GM21381 (cell line): ENCODE measurements at regions not wholly inside any gene's neighbourhood (a gene's known extent, or its start where the extent isn't known, plus 50 kb on each side); places are given as distances from the start of the nearest gene placed in this dataset.

Experiments
- ATAC-seq: cut with Tn5 transposase; IDR thresholded peaks from one replicate; pipeline ENCODE4 v1.9.1; 2021; ENCODE audit warnings: mild to moderate bottlenecking, moderate library complexity; ENCODE audit not compliant: unreplicated experiment

GRCh38 chr11:103530257-103530656, 421.0 kb downstream of the DYNC2H1 start:
- ATAC-seq: no peak

GRCh38 chr11:103532133-103532788, 423.0 kb downstream of the DYNC2H1 start:
- ATAC-seq: no peak

DNA sequence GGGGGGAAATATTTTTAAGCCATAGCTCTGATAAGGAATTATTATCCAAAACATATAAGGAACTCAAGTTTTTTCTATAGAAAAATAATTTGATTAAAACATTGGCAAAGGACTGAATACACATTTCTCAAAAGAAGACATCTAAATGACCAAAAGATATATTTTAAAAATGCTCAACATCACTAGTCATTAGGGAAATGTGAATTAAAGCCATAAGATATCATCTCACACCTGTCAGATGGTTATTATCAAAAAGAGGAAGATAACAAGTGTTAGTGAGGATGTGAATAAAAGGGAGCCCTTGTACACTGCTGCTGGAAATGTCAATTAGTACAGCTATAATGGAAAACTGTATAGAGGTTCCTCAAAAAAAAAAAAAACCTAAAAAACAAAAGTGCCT, 425.0 kb downstream of the DYNC2H1 start:
- ATAC-seq: no peak

DNA sequence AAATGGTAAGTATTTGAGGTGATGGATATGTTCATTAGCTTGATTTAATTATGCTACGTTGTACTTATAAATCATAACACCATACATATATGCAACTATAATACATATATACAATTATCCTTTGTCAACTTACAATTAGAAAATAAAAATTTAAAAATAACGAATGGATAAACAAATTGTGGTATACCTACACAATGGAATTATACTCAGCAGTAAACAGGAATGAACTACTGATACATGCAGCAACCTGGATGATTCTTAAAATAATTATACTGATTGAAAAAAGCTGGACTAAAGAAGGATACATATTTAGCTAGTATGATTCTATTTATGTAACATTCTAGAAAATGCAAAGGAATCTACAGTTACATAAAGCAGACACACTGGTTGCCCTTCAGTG, 425.7 kb downstream of the DYNC2H1 start:
- ATAC-seq: no peak

- ATAC-seq: no peak
Observed at GRCh38 chr11:103536335-103536722, 427.1 kb downstream of the DYNC2H1 start.

- ATAC-seq: no peak
Observed at GRCh38 chr11:103537904-103538502, 428.8 kb downstream of the DYNC2H1 start.

- no peak for ATAC-seq
Observed at GRCh38 chr11:103539166-103539565, 429.9 kb downstream of the DYNC2H1 start.

DNA sequence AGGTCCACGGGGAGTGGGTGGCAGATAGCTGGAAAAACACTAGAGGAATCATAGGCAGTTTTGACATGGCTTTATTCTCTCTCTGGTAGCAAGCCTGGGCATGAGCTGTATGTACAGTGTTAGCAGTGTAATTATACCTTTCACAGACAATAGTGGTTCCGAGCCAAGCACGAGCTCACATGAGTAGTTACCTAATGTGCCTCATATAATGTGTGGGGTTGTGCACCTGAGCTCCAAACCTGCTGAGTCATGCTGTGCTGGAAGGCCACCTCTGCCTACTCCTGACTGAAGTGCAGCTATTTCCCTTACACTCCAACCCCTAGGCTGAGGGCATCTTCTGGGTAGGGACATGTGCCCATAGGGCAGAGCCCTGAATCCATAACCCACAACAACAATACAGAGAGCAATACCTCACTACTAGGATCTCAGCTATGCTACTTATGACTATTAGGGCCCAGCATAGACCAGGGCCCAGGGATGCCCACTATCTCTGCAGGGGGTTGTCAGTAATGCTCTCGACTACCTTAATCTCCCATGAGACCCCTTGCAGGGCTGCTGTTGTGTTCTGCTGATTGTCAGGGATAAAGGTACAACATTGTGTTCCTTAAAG, 432.1 kb downstream of the DYNC2H1 start:
- no peak for ATAC-seq

- ATAC-seq: no peak
Observed at GRCh38 chr11:103542851-103543250, 433.6 kb downstream of the DYNC2H1 start.

GRCh38 chr11:103543456-103543855, 434.2 kb downstream of the DYNC2H1 start:
- ATAC-seq: no peak

GRCh38 chr11:103544874-103545273, 435.6 kb downstream of the DYNC2H1 start:
- ATAC-seq: no peak

DNA sequence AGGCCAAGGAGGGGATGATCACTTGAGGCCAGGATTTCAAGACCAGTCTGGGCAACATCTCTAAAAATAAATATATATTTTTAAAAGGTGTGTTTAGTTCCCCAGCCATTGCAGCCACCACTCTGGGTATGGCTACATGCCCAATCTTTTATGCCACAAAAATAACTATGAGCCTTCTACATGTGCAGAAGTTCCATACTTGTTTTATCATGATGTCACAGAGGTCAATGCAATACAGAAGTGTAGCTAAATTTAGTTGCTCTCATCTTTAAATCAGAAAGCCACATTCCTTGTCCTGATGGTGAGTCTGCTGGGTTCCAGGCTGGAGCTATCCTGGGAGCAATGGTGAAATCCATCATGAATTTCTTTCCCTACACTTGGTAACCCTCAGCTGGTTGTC, 436.3 kb downstream of the DYNC2H1 start:
- ATAC-seq: no peak

GRCh38 chr11:103546236-103546635, 437.0 kb downstream of the DYNC2H1 start:
- ATAC-seq: no peak

DNA sequence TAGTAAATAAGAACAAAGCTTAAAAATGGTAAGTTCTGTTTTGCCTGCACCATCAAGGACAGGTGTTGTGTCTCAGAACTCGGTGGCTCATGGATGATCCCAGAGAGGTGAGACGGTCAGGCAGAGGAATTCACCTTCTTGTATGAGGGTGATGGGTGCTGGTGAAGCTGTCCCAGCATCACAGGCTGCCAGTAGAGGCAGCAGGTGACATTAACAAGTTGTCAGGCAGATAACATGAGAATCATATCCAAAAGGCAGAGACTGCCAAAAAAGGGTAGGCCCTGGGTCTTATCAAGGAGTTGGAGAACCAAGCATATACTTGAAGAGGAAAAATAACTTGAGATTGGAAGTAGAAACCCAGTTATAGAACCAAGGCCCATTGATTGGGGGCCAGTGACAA, 437.8 kb downstream of the DYNC2H1 start:
- ATAC-seq: no peak

- ATAC-seq: no peak
Observed at GRCh38 chr11:103547691-103548090, 438.5 kb downstream of the DYNC2H1 start.

GRCh38 chr11:103548838-103549237, 439.6 kb downstream of the DYNC2H1 start:
- no peak for ATAC-seq

GRCh38 chr11:103550811-103551210, 441.6 kb downstream of the DYNC2H1 start:
- no peak for ATAC-seq

- ATAC-seq: no peak
Observed at GRCh38 chr11:103552086-103552485, 442.9 kb downstream of the DYNC2H1 start.

- no peak for ATAC-seq
Observed at GRCh38 chr11:103556171-103556570, 446.9 kb downstream of the DYNC2H1 start.

DNA sequence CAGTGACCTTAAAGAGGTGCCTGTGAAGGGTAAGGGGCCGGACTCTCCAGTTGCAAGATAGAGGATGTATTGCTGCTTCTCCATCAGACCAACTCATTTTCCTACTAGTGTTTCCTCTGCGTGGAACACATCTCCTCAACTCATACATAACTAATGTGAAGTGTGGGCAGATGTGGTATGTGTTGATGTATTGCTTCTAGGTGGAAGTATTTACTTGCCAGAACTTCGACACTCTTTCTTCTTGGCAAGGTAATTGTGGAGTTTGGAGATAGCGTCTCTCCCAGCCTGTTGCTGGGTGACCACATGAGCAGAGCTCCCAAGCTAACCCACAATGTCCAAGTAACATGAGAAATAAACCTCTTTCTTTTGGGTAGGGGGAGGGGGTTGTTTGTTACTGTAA, 456.9 kb downstream of the DYNC2H1 start:
- ATAC-seq: no peak

GRCh38 chr11:103581760-103582159, 454.7 kb upstream of the DDI1 start:
- ATAC-seq: no peak

- no peak for ATAC-seq
Observed at GRCh38 chr11:103582351-103582909, 454.0 kb upstream of the DDI1 start.
